NCI-H69 (cell line): ENCODE measurements at regions not wholly inside any gene's neighbourhood (a gene's known extent, or its start where the extent isn't known, plus 50 kb on each side); places are given as distances from the start of the nearest gene placed in this dataset.
"Not testable (repeated sequence)": the region's sequence is repeated elsewhere in the genome, so short reads cannot be mapped to it uniquely, and the experiment has no call there.

Source experiments
- DNase-seq: peaks from one replicate; lab custom pipeline; 2025; lab: John Stamatoyannopoulos, UW

GRCh38 chr7:46290374-46291049, 369.4 kb upstream of the IGFBP3 start:
- DNase-seq = no peak

GRCh38 chr7:46288861-46289260, 367.8 kb upstream of the IGFBP3 start:
- no peak for DNase-seq

GRCh38 chr7:46288010-46288409, 366.9 kb upstream of the IGFBP3 start:
- DNase-seq = no peak

- DNase-seq = no peak
Observed at GRCh38 chr7:46286957-46287356, 365.9 kb upstream of the IGFBP3 start.

- no peak for DNase-seq
Observed at GRCh38 chr7:46286356-46286755, 365.3 kb upstream of the IGFBP3 start.

- DNase-seq = no peak
Observed at GRCh38 chr7:46285878-46286277, 364.8 kb upstream of the IGFBP3 start.

- no peak for DNase-seq
Observed at GRCh38 chr7:46283852-46284251, 362.8 kb upstream of the IGFBP3 start.

GRCh38 chr7:46282155-46282554, 361.1 kb upstream of the IGFBP3 start:
- no peak for DNase-seq

- DNase-seq = no peak
Observed at GRCh38 chr7:46281071-46281470, 360.0 kb upstream of the IGFBP3 start.

- no peak for DNase-seq
Observed at GRCh38 chr7:46279290-46279689, 358.2 kb upstream of the IGFBP3 start.

- no peak for DNase-seq
Observed at GRCh38 chr7:46264646-46265045, 343.6 kb upstream of the IGFBP3 start.

GRCh38 chr7:46261638-46262037, 340.6 kb upstream of the IGFBP3 start:
- DNase-seq = not testable (repeated sequence)

- no peak for DNase-seq
Observed at GRCh38 chr7:46259947-46260346, 338.9 kb upstream of the IGFBP3 start.

- no peak for DNase-seq
Observed at GRCh38 chr7:46257761-46258448, 336.8 kb upstream of the IGFBP3 start.

GRCh38 chr7:46256870-46257661, 336.0 kb upstream of the IGFBP3 start:
- no peak for DNase-seq

- DNase-seq = no peak
Observed at GRCh38 chr7:46253520-46253919, 332.4 kb upstream of the IGFBP3 start.

GRCh38 chr7:46247664-46248063, 326.6 kb upstream of the IGFBP3 start:
- DNase-seq = no peak

GRCh38 chr7:46245586-46246111, 324.6 kb upstream of the IGFBP3 start:
- DNase-seq = no peak

- no peak for DNase-seq
Observed at GRCh38 chr7:46244757-46245156, 323.7 kb upstream of the IGFBP3 start.

GRCh38 chr7:46243406-46243805, 322.3 kb upstream of the IGFBP3 start:
- DNase-seq = no peak

GRCh38 chr7:46239846-46240245, 318.8 kb upstream of the IGFBP3 start:
- no peak for DNase-seq

- DNase-seq = no peak
Observed at GRCh38 chr7:46237466-46237865, 316.4 kb upstream of the IGFBP3 start.
